GM08714 (cell line): ENCODE measurements at regions not wholly inside any gene's neighbourhood (a gene's known extent, or its start where the extent isn't known, plus 50 kb on each side); places are given as distances from the start of the nearest gene placed in this dataset.

Source experiments
- H3K4me3 ChIP-seq: fragments of 200-500 bp; sonication (Bioruptor generic); 2 replicates; pipeline ENCODE4 v1.5.1; 2014; ENCODE audit warnings: mild to moderate bottlenecking, low read length, inconsistent platforms
- ZNF274 ChIP-seq: IDR thresholded peaks from 2 replicates; pipeline ENCODE4 v1.6.1; 2012; ENCODE audit warnings: mild to moderate bottlenecking, low read depth, low read length

- no peak overlapping the region for H3K4me3 ChIP-seq
- TF ChIP-seq ZNF274, result no peak
Measured at GRCh38 chr18:40048886-40049650, 1906.0 kb upstream of the PIK3C3 start.

- no peak for TF ChIP-seq ZNF274
- H3K4me3 ChIP-seq, result no peak overlapping the region
Measured at GRCh38 chr18:40048253-40048652, 1906.8 kb upstream of the PIK3C3 start.

GRCh38 chr18:40046596-40046995 lies 1908.4 kb upstream of the PIK3C3 start:
- no peak for TF ChIP-seq ZNF274
- H3K4me3 ChIP-seq, result no peak overlapping the region

GRCh38 chr18:40041951-40042350 lies 1913.1 kb upstream of the PIK3C3 start:
- no peak overlapping the region for H3K4me3 ChIP-seq
- no peak for TF ChIP-seq ZNF274

DNA sequence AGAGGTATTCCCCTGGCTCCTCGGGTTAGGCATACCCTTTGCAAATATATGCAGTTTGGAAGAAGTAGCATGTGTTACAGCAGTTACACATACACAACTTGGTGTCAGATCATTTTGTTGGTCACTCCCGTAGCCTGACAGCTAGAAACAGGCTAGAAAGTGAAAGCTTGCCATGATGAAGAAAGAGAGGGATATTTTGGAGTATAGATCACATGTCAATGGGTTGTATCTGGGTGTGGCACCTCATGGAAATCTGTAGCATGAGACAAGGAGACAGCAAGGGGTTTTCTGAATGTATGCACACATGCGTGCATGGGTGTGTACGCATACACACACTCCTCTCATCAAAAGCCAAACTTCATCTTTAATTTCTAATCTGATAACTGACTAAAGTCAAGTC lies 1914.5 kb upstream of the PIK3C3 start:
- no peak for TF ChIP-seq ZNF274
- no peak overlapping the region for H3K4me3 ChIP-seq

- no peak for TF ChIP-seq ZNF274
- no peak overlapping the region for H3K4me3 ChIP-seq
Measured at GRCh38 chr18:40037356-40037755, 1917.7 kb upstream of the PIK3C3 start.

DNA sequence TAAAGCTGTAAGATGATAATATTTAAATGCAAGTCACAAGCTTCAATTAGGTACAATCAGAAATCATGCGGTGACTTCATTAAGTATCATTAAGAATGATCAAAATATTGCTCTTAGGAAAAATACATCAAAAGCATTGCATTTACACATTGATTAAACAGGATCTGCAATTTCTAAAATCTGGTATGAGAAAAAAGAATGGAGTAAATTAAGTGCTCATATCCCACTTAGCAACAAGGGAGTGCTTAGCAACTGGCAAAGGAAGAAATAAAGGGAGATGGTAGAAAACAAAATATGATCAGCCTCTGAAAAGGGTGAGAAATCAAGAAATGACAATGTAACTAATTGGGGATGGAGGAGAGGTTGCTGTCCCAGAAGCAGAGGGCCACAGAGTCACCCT lies 1918.2 kb upstream of the PIK3C3 start:
- no peak overlapping the region for H3K4me3 ChIP-seq
- no peak for TF ChIP-seq ZNF274

DNA sequence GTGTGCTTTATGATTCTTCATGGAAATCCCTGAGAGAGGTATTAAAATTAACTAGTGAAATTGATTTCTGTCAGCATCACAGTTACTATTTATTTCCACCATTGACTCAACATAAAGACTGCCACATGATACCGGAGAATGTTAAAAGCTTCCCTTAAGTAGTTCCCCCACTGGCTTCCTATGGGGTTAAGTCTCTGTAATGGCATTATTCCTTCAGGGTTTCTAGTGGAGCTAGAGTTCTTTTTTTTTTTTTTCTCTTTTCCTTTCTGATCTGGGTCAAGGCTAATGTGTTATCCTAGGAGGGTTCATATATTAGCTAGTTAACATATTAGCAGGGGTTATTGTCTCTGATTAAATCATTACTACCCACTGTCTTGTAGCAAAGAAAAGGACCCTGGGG lies 1919.1 kb upstream of the PIK3C3 start:
- no peak for TF ChIP-seq ZNF274
- H3K4me3 ChIP-seq, result no peak overlapping the region

- H3K4me3 ChIP-seq, result no peak overlapping the region
- no peak for TF ChIP-seq ZNF274
Measured at GRCh38 chr18:40032076-40032475, 1923.0 kb upstream of the PIK3C3 start.

GRCh38 chr18:40031435-40031834 lies 1923.6 kb upstream of the PIK3C3 start:
- no peak for TF ChIP-seq ZNF274
- H3K4me3 ChIP-seq, result no peak overlapping the region

- H3K4me3 ChIP-seq, result no peak overlapping the region
- no peak for TF ChIP-seq ZNF274
Measured at GRCh38 chr18:40019797-40020392, 1935.1 kb upstream of the PIK3C3 start.

DNA sequence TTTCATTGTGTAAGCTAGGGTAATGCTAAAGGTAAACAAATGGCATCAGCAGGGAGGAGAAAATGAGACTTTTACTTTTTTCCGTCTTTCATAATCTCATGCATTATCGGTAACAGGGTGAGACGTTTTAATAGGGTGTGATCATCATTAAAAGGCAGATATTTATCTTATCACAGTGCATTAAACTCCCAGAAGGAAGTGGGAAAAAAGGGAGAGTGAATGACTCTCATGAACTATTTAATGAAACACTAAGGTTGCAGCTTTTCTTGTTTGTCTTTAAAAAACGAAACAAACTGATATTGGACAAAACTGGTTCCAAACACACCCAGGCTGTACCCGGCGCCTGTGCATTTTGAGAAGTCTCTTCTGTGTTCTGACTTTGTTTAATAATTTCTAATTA lies 1936.8 kb upstream of the PIK3C3 start:
- H3K4me3 ChIP-seq, result no peak overlapping the region
- no peak for TF ChIP-seq ZNF274

DNA sequence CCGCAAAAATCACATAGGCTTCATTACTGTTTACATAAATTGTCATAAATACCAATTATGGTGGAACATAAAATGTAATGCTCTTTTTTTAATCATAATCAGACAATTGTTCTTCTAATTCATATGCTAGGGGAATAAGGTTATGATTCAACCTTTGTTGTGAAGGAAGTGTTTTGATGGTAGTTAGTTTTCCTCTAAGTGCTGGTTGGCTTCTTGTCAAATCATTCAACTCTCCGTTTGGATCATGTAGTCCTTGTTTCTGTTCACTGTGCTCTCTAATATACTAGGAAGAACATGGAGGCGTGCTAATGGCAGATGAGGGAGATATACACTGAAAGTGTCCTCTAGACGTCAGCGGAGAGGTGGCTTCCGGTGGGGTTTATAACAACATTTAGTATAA lies 1938.0 kb upstream of the PIK3C3 start:
- TF ChIP-seq ZNF274, result no peak
- no peak overlapping the region for H3K4me3 ChIP-seq

GRCh38 chr18:40016405-40016804 lies 1938.6 kb upstream of the PIK3C3 start:
- no peak overlapping the region for H3K4me3 ChIP-seq
- TF ChIP-seq ZNF274, result no peak

GRCh38 chr18:40013001-40013609 lies 1941.9 kb upstream of the PIK3C3 start:
- H3K4me3 ChIP-seq, result no peak overlapping the region
- TF ChIP-seq ZNF274, result no peak
